ENCODE measurements at regions not wholly inside any gene's neighbourhood (a gene's known extent, or its start where the extent isn't known, plus 50 kb on each side); places are given as distances from the start of the nearest gene placed in this dataset.

- no peaks in the 10 kb centered on the region for H4K20me1 ChIP-seq (ENCODE audit: control insufficient read depth, insufficient read depth)
- H3K79me2 ChIP-seq (ENCODE audit: control insufficient read depth, insufficient read depth, low read length): no peaks in the 10 kb centered on the region
- ChIA-PET POLR2A (no interaction called here), RAD21 (ENCODE audit: unreplicated experiment) (no interaction called here), CTCF (interaction anchor here (1.0 to 1.7 kb wide), 2 partner anchors 14 to 21 kb away, joined by 3 to 4 read pairs; no protein-coding TSS in a partner anchor), SMC1A (ENCODE audit: uncharacterized antibody, unreplicated experiment) (interaction anchor here (0.6 kb wide), 1 partner anchor 1152 kb away, joined by 4 read pairs; no protein-coding TSS in a partner anchor)
- H2AFZ ChIP-seq (ENCODE audit: control insufficient read depth, low read depth, low read length): no peak overlapping the region
- no peak for DNase-seq (ENCODE audit: low read depth, low spot score)
- in situ Hi-C loops (cut with MboI) (no loop called here), intact Hi-C loops (cut with micrococcal nuclease; ENCODE audit: unreplicated experiment) (no loop called here)
- H3K4me3 ChIP-seq: no peak overlapping the region
- H3K27me3 ChIP-seq (replicated peaks in 1 of 2; ENCODE audit: control insufficient read depth in 2 of 2, insufficient read depth in 2 of 2, low read length in 1 of 2): no peaks in the 10 kb centered on the region
- TF ChIP-seq ETV6 (conservative IDR thresholded peaks at IDR 0.05 in 1 of 2, IDR thresholded peaks at IDR 0.05 in 1 of 2; ENCODE audit: borderline replicate concordance in 1 of 2, low read depth in 1 of 2): no peak
- no peak for TF ChIP-seq IRF4 (IDR thresholded peaks at IDR 0.05; ENCODE audit: low read depth, low read length)
- TF ChIP-seq MEF2B (IDR thresholded peaks at IDR 0.05; ENCODE audit: partially characterized antibody, poor library complexity, severe bottlenecking): no peak
- TF ChIP-seq CBX3 (IDR thresholded peaks at IDR 0.05; ENCODE audit: borderline replicate concordance, low read depth): no peak
- TF ChIP-seq, protein P1, sequence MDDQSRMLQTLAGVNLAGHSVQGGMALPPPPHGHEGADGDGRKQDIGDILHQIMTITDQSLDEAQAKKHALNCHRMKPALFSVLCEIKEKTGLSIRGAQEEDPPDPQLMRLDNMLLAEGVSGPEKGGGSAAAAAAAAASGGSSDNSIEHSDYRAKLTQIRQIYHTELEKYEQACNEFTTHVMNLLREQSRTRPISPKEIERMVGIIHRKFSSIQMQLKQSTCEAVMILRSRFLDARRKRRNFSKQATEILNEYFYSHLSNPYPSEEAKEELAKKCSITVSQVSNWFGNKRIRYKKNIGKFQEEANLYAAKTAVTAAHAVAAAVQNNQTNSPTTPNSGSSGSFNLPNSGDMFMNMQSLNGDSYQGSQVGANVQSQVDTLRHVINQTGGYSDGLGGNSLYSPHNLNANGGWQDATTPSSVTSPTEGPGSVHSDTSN (IDR thresholded peaks at IDR 0.05; ENCODE audit: insufficient replicate concordance, low read depth, low read length): no peak
- ATAC-seq: no peak
- H3K9ac ChIP-seq (ENCODE audit: control insufficient read depth, insufficient read depth, low read length): no peak overlapping the region
- 0% methylated on average over 1 of the region's 1 CpG for WGBS (ENCODE audit: insufficient coverage, insufficient replicate concordance, low lambda C conversion rate, missing lambda C conversion rate)
- H3K9me3 ChIP-seq (replicated peaks; ENCODE audit: control insufficient read depth, insufficient read depth, low read length): no peaks in the 10 kb centered on the region
- H3K4me2 ChIP-seq (ENCODE audit: control insufficient read depth, insufficient read depth): no peak overlapping the region
- no peak for FAIRE-seq
- H3K36me3 ChIP-seq (ENCODE audit: control insufficient read depth in 2 of 2, insufficient read depth in 2 of 2, low read length in 1 of 2): no peaks in the 10 kb centered on the region
- BruUV-seq (replicated peaks): no TSS peak
- H3K27ac ChIP-seq (ENCODE audit: control insufficient read depth, insufficient read depth): no peak overlapping the region
- H3K4me1 ChIP-seq (ENCODE audit: control insufficient read depth, insufficient read depth, low read length): no peaks in the 10 kb centered on the region
Observed at GRCh38 chr13:72104656-72105180, 237.7 kb upstream of the DACH1 start.
